ENCODE measurements at regions not wholly inside any gene's neighbourhood (a gene's known extent, or its start where the extent isn't known, plus 50 kb on each side); places are given as distances from the start of the nearest gene placed in this dataset.

DNA sequence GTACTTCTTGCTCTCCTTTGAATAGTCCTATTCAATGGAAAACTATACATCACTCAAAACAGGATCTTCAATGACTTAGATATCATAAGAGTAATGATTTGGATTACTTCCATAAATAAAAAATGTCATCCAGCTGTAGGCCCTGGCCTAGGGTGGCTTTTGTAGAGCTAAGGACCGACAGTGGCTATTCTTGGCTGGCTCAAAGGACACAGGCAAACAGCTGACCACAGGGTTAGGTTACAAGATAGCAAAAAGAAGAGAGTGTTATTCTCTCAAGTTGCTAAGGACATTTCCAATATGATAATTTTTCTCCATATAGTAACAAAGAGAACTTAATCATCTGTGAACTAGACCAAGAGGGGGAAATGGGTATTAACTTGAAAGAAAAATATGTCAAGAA is 495.1 kb downstream of the PLPP3 start:
- Histone ChIP-seq H3K9ac (ENCODE audit: low read length) (no peak overlapping the region), H3K27ac (ENCODE audit: low read depth, low read length) (no peak overlapping the region), H3K36me3 (ENCODE audit: control insufficient read depth, insufficient read depth, low read length) (no peaks in the 10 kb centered on the region), H3K4me1 (ENCODE audit: control insufficient read depth, insufficient read depth, low read length) (no peaks in the 10 kb centered on the region), H3K4me3 (ENCODE audit: low read length) (no peak overlapping the region), H3K27me3 (ENCODE audit: control insufficient read depth, insufficient read depth, low read length) (no peaks in the 10 kb centered on the region)

DNA sequence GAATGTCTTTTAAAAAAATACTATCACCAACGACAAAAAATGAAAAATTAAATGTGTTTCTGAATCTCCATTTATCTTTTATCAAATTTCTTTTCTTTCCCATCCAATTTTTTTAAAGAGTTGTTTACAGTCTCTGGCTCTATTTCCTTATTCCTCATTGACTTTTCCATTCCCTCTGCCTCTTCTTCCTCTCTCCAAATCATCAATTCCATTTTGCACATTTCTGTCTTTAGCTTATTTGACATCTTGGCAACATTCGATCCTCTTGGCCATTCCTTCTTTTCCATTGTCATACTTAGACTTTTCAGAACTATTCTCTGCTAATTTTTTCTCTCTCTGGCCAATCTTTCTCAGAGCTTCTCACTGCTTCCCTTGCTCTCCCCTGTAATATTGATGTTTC is 497.6 kb downstream of the PLPP3 start:
- Histone ChIP-seq H3K4me1 (ENCODE audit: control insufficient read depth, insufficient read depth, low read length) (no peaks in the 10 kb centered on the region), H3K9ac (ENCODE audit: low read length) (no peak overlapping the region), H3K36me3 (ENCODE audit: control insufficient read depth, insufficient read depth, low read length) (no peaks in the 10 kb centered on the region), H3K27ac (ENCODE audit: low read depth, low read length) (no peak overlapping the region), H3K4me3 (ENCODE audit: low read length) (no peak overlapping the region), H3K27me3 (ENCODE audit: control insufficient read depth, insufficient read depth, low read length) (no peaks in the 10 kb centered on the region)

- Histone ChIP-seq H3K36me3 (ENCODE audit: control insufficient read depth, insufficient read depth, low read length) (no peaks in the 10 kb centered on the region), H3K9ac (ENCODE audit: low read length) (no peak overlapping the region), H3K4me1 (ENCODE audit: control insufficient read depth, insufficient read depth, low read length) (no peaks in the 10 kb centered on the region), H3K27me3 (ENCODE audit: control insufficient read depth, insufficient read depth, low read length) (no peaks in the 10 kb centered on the region), H3K27ac (ENCODE audit: low read depth, low read length) (no peak overlapping the region), H3K4me3 (ENCODE audit: low read length) (no peak overlapping the region)
Measured at GRCh38 chr1:56081173-56081572, 498.2 kb downstream of the PLPP3 start.

DNA sequence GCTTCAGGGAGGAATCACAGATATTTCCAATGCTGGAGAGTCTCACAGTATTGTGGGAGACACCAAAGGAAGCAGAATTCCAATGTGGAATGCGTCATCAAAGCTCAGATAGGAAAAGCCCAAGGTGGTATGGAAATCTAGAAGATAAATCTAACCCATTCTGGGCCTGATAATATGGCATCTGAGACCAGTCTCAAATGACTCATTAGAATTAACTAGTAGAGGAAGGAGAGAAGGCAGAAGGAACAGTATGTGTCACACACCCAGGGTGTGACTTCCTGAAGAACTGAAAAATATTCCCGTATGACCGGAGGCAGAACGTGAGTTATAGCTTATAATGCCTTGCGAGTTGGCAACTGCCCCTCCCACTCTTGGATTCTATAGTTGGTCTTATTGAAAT is 499.2 kb downstream of the PLPP3 start:
- Histone ChIP-seq H3K27ac (ENCODE audit: low read depth, low read length) (no peak overlapping the region), H3K4me1 (ENCODE audit: control insufficient read depth, insufficient read depth, low read length) (no peaks in the 10 kb centered on the region), H3K9ac (ENCODE audit: low read length) (no peak overlapping the region), H3K4me3 (ENCODE audit: low read length) (no peak overlapping the region), H3K36me3 (ENCODE audit: control insufficient read depth, insufficient read depth, low read length) (no peaks in the 10 kb centered on the region), H3K27me3 (ENCODE audit: control insufficient read depth, insufficient read depth, low read length) (no peaks in the 10 kb centered on the region)

DNA sequence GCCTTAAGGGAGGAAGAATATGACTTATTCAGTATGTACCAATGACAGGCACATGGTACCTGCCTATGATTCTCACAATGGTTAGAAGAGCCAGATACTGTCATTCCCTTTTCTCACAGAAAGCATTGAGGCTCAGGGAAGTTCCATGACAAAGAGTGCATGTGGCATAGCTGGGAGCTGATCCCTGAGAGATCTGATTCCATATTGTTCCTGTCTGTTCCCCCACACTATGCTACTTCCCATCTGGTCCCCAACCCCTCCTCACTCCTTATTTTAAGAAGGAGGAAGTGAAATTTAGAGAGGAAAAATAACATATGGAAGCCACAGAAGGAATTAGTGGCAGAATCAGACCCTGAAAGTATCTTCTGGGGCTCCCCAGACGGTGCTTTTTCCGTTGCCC is 500.0 kb downstream of the PLPP3 start:
- Histone ChIP-seq H3K36me3 (ENCODE audit: control insufficient read depth, insufficient read depth, low read length) (no peaks in the 10 kb centered on the region), H3K9ac (ENCODE audit: low read length) (no peak overlapping the region), H3K4me1 (ENCODE audit: control insufficient read depth, insufficient read depth, low read length) (no peaks in the 10 kb centered on the region), H3K27ac (ENCODE audit: low read depth, low read length) (no peak overlapping the region), H3K4me3 (ENCODE audit: low read length) (no peak overlapping the region), H3K27me3 (ENCODE audit: control insufficient read depth, insufficient read depth, low read length) (no peaks in the 10 kb centered on the region)

DNA sequence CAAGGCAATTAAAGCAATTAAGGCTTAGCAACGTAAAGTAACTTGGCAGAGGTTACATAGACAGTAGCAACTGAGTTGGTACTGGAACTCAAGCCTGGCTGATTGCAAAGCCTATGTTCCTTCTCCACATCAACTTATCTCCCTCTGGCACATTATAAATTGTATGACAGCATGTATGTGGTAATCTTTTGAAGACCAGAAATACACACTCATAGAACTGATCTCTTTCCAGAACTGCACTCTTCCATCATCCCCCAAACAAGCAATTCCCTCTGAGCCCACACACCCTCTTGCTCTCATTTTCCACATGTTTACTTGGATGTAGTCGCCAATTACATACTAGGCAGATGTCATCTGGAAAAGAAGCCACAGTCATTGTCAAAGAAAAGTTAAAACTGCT is 502.2 kb downstream of the PLPP3 start:
- H3K36me3 ChIP-seq (ENCODE audit: control insufficient read depth, insufficient read depth, low read length), result no peaks in the 10 kb centered on the region
- no peaks in the 10 kb centered on the region for H3K27me3 ChIP-seq (ENCODE audit: control insufficient read depth, insufficient read depth, low read length)
- no peak overlapping the region for H3K27ac ChIP-seq (ENCODE audit: low read depth, low read length)
- H3K9ac ChIP-seq (ENCODE audit: low read length), result no peak overlapping the region
- no peak overlapping the region for H3K4me3 ChIP-seq (ENCODE audit: low read length)
- no peaks in the 10 kb centered on the region for H3K4me1 ChIP-seq (ENCODE audit: control insufficient read depth, insufficient read depth, low read length)

DNA sequence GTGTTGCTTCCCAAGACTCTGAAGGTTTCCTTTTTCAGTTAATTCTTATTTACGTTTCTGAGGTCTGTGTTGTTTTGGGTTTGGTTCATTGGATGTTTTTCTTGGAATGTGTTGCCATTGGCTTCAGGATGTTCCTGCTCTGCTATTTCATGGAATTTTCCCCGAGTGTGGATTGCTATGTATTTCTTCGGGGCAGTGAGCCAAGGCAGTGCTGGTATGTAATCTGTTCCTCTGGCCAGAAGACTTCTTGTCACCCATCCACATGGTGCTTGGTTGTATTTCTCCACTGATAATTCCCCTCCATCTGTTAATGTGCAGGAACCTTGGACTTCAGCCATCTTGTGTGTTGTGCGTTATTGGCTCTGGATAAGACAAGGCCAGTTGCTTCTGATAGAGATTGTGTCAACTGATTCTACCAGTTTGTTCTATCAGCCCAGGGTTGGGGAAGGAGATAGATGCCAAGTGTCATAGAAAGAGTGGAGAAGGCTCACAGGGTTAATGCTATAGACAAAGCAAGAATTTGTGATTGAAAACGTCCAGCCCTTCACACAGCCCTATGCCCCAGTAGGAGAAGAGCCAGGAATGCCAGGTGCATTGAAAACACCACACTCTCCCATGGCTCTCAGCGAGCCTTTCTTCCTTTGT is 505.2 kb downstream of the PLPP3 start:
- Histone ChIP-seq H3K4me3 (ENCODE audit: low read length) (no peak overlapping the region), H3K27me3 (ENCODE audit: control insufficient read depth, insufficient read depth, low read length) (no peaks in the 10 kb centered on the region), H3K4me1 (ENCODE audit: control insufficient read depth, insufficient read depth, low read length) (no peaks in the 10 kb centered on the region), H3K36me3 (ENCODE audit: control insufficient read depth, insufficient read depth, low read length) (no peaks in the 10 kb centered on the region), H3K9ac (ENCODE audit: low read length) (no peak overlapping the region), H3K27ac (ENCODE audit: low read depth, low read length) (no peak overlapping the region)

- H3K27ac ChIP-seq (ENCODE audit: low read depth, low read length), result no peak overlapping the region
Measured at GRCh38 chr1:56073614-56074006, 505.8 kb downstream of the PLPP3 start.

GRCh38 chr1:56073206-56073605 is 506.2 kb downstream of the PLPP3 start:
- Histone ChIP-seq H3K27ac (ENCODE audit: low read depth, low read length) (no peak overlapping the region), H3K4me3 (ENCODE audit: low read length) (no peak overlapping the region)

More at GRCh38 chr1:56073614-56074006, 505.8 kb downstream of the PLPP3 start:
- no peaks in the 10 kb centered on the region for H3K27me3 ChIP-seq (ENCODE audit: control insufficient read depth, insufficient read depth, low read length)
- no peak overlapping the region for H3K9ac ChIP-seq (ENCODE audit: low read length)
- H3K36me3 ChIP-seq (ENCODE audit: control insufficient read depth, insufficient read depth, low read length), result no peaks in the 10 kb centered on the region
- no peak overlapping the region for H3K4me3 ChIP-seq (ENCODE audit: low read length)
- H3K4me1 ChIP-seq (ENCODE audit: control insufficient read depth, insufficient read depth, low read length), result no peaks in the 10 kb centered on the region

GRCh38 chr1:56072310-56072709 is 507.1 kb downstream of the PLPP3 start:
- H3K4me1 ChIP-seq (ENCODE audit: control insufficient read depth, insufficient read depth, low read length), result no peaks in the 10 kb centered on the region
- H3K27me3 ChIP-seq (ENCODE audit: control insufficient read depth, insufficient read depth, low read length), result no peaks in the 10 kb centered on the region
- H3K4me3 ChIP-seq (ENCODE audit: low read length), result no peak overlapping the region
- no peaks in the 10 kb centered on the region for H3K36me3 ChIP-seq (ENCODE audit: control insufficient read depth, insufficient read depth, low read length)
- H3K27ac ChIP-seq (ENCODE audit: low read depth, low read length), result no peak overlapping the region
- H3K9ac ChIP-seq (ENCODE audit: low read length), result no peak overlapping the region

More at GRCh38 chr1:56073206-56073605, 506.2 kb downstream of the PLPP3 start:
- no peaks in the 10 kb centered on the region for H3K36me3 ChIP-seq (ENCODE audit: control insufficient read depth, insufficient read depth, low read length)
- H3K4me1 ChIP-seq (ENCODE audit: control insufficient read depth, insufficient read depth, low read length), result no peaks in the 10 kb centered on the region
- no peaks in the 10 kb centered on the region for H3K27me3 ChIP-seq (ENCODE audit: control insufficient read depth, insufficient read depth, low read length)
- no peak overlapping the region for H3K9ac ChIP-seq (ENCODE audit: low read length)

DNA sequence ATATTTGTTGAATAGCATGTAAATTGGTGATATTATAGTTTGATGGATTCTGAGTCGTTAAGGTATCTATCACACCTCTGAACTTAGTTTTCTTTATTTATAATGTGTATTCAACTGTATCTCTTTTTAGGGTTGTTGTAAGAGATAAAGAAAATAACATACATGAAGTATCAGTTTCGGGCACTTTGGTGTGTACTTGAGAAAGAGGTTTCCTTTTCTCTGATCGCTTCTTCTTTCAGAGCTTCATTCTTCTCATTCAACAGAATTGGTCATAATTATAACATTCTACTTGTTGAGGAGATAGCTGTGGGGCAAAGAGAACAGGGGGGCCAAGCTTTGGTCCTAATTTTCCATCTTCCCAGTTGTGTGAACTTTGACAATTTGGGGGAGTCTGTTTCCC is 508.0 kb downstream of the PLPP3 start:
- Histone ChIP-seq H3K9ac (ENCODE audit: low read length) (no peak overlapping the region), H3K27ac (ENCODE audit: low read depth, low read length) (no peak overlapping the region), H3K4me3 (ENCODE audit: low read length) (no peak overlapping the region), H3K36me3 (ENCODE audit: control insufficient read depth, insufficient read depth, low read length) (no peaks in the 10 kb centered on the region), H3K4me1 (ENCODE audit: control insufficient read depth, insufficient read depth, low read length) (no peaks in the 10 kb centered on the region), H3K27me3 (ENCODE audit: control insufficient read depth, insufficient read depth, low read length) (no peaks in the 10 kb centered on the region)

GRCh38 chr1:56070601-56071000 is 508.8 kb downstream of the PLPP3 start:
- H3K27ac ChIP-seq (ENCODE audit: low read depth, low read length), result no peak overlapping the region
- H3K9ac ChIP-seq (ENCODE audit: low read length), result no peak overlapping the region
- H3K27me3 ChIP-seq (ENCODE audit: control insufficient read depth, insufficient read depth, low read length), result no peaks in the 10 kb centered on the region
- H3K4me1 ChIP-seq (ENCODE audit: control insufficient read depth, insufficient read depth, low read length), result no peaks in the 10 kb centered on the region
- no peaks in the 10 kb centered on the region for H3K36me3 ChIP-seq (ENCODE audit: control insufficient read depth, insufficient read depth, low read length)
- H3K4me3 ChIP-seq (ENCODE audit: low read length), result no peak overlapping the region

GRCh38 chr1:56069824-56070223 is 509.5 kb downstream of the PLPP3 start:
- Histone ChIP-seq H3K4me1 (ENCODE audit: control insufficient read depth, insufficient read depth, low read length) (no peaks in the 10 kb centered on the region), H3K27ac (ENCODE audit: low read depth, low read length) (no peak overlapping the region), H3K27me3 (ENCODE audit: control insufficient read depth, insufficient read depth, low read length) (no peaks in the 10 kb centered on the region), H3K4me3 (ENCODE audit: low read length) (no peak overlapping the region), H3K36me3 (ENCODE audit: control insufficient read depth, insufficient read depth, low read length) (no peaks in the 10 kb centered on the region), H3K9ac (ENCODE audit: low read length) (no peak overlapping the region)

All from rectal smooth muscle tissue (tissue), 1 donor.